ENCODE measurements at regions not wholly inside any gene's neighbourhood (a gene's known extent, or its start where the extent isn't known, plus 50 kb on each side); places are given as distances from the start of the nearest gene placed in this dataset.

DNA sequence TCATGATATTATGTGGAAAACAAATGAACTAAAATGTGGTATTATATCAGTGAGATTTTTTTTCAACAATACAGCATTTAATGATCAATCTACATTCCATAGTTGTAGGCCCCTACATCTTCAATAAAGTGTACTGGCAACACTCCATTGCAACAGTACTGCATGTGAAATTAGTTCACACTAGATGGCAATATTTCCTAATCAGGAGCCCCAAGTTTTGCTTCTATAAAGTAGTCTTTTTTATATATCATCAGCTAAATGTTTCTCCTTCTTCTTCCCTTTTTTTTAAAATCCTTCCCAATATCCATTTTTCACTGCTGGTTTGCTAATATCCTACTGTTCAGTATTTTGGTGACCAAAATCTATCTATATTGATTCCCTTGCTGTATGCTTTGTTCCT is 528.3 kb upstream of the ATXN8OS start:
- TF ChIP-seq, protein P1, sequence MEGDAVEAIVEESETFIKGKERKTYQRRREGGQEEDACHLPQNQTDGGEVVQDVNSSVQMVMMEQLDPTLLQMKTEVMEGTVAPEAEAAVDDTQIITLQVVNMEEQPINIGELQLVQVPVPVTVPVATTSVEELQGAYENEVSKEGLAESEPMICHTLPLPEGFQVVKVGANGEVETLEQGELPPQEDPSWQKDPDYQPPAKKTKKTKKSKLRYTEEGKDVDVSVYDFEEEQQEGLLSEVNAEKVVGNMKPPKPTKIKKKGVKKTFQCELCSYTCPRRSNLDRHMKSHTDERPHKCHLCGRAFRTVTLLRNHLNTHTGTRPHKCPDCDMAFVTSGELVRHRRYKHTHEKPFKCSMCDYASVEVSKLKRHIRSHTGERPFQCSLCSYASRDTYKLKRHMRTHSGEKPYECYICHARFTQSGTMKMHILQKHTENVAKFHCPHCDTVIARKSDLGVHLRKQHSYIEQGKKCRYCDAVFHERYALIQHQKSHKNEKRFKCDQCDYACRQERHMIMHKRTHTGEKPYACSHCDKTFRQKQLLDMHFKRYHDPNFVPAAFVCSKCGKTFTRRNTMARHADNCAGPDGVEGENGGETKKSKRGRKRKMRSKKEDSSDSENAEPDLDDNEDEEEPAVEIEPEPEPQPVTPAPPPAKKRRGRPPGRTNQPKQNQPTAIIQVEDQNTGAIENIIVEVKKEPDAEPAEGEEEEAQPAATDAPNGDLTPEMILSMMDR (IDR thresholded peaks at IDR 0.05; ENCODE audit: low read depth, low read length): no peak
- H3K36me3 ChIP-seq: no peaks in the 10 kb centered on the region
- no peaks in the 10 kb centered on the region for H3K27me3 ChIP-seq
- H3K4me3 ChIP-seq: no peak overlapping the region
- no peaks in the 10 kb centered on the region for H3K9me3 ChIP-seq (ENCODE audit: low read depth)
- no peak overlapping the region for H3K27ac ChIP-seq
- peak in 1 of 2 donors; percentile 37 for DNase-seq (ENCODE audit: low read depth in 1 of 2, low spot score in 1 of 2)
- no peaks in the 10 kb centered on the region for H3K4me1 ChIP-seq (ENCODE audit: low read depth)

DNA sequence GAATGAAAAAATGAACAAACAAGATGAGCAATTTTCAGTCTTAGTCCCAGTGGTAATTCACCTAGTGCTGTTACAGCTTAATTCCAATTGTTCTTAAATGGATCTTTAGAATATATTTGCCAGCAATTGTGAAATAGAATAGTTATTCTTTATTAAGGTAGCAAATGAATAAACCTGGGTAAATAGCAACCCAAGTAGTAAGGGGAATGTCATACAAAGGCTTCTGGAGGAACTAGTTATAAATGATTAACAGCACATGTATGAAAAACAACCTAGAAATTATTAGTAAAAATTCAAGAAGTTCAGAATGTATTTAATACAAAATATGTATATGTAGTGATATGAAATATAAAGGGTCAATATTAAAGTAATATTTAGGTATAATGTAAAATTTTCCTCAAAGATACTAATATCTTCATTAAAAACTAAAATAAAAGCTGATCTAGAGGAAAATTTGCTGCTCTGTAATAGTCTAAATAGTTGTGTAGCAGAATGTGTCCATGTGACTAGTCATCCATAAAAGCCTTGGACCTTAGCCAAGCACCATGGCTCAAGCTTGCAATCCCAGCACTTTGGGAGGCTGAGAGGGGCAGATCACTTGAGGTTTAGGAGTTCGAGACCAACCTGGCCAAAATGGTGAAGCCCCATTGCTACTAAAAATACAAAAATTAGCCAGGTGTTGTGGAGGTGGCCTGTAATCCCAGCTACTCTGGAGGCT is 535.9 kb upstream of the ATXN8OS start:
- Histone ChIP-seq H3K4me3 (no peak overlapping the region), H3K4me1 (ENCODE audit: low read depth) (no peaks in the 10 kb centered on the region), H3K36me3 (no peaks in the 10 kb centered on the region), H3K27ac (no peak overlapping the region), H3K9me3 (ENCODE audit: low read depth) (no peaks in the 10 kb centered on the region), H3K27me3 (no peaks in the 10 kb centered on the region)
- TF ChIP-seq, protein P1 (IDR thresholded peaks at IDR 0.05; ENCODE audit: low read depth, low read length): no peak
- DNase-seq (ENCODE audit: low read depth in 1 of 2, low spot score in 1 of 2): no peak

DNA sequence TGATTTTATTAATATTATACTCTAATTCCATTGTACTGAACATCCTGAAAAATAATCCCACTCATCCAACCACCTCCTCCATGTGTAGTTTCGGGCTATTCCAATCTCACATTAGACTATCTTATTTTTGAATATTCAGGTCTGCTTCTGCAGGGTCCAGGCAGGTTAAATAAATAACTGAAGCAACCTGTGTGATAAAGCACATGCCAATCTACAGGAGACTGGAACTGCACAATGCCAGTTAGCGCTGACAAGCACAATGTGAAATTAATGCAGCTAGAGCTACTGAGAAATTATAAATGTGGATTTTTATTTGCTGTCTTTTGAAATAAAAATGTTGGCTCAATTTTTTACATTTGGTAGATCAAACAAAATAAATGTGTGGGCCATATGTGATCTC is 540.1 kb upstream of the ATXN8OS start:
- Histone ChIP-seq H3K27ac (no peak overlapping the region), H3K27me3 (no peaks in the 10 kb centered on the region), H3K9me3 (ENCODE audit: low read depth) (no peaks in the 10 kb centered on the region), H3K36me3 (no peaks in the 10 kb centered on the region), H3K4me1 (ENCODE audit: low read depth) (no peaks in the 10 kb centered on the region), H3K4me3 (no peak overlapping the region)
- DNase-seq (ENCODE audit: low read depth in 1 of 2, low spot score in 1 of 2): no peak
- TF ChIP-seq, protein P1 (IDR thresholded peaks at IDR 0.05; ENCODE audit: low read depth, low read length): no peak

DNA sequence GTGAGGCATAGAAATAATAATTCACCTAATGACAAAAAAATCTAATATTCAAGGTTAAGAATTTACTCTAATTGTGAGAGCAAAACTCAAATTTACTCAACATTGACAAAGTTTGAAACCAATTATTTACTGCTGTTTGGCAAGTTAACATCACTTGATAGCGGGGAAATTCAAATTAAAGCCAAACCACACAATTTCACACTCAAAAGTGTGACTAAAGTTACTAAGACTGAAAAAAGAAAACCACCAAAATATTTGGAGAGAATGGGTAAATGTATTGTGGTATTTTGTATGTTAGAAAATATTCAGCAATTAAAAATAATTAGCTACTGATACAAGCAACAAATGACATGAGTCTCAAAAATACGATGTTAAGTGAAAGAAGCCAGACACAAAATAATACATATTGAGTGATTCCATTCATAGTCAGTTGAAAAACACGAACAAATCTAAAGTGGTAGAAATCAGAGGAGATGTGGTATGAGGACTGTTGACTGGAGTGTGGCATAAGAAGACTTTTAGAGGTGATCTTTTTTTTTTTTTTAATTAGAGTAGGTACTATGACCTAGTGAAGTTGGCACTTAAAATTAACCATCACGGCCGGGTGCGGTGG is 541.4 kb upstream of the ATXN8OS start:
- DNase-seq (ENCODE audit: low read depth in 1 of 2, low spot score in 1 of 2): no peak
- no peaks in the 10 kb centered on the region for H3K4me1 ChIP-seq (ENCODE audit: low read depth)
- TF ChIP-seq, protein P1 (IDR thresholded peaks at IDR 0.05; ENCODE audit: low read depth, low read length): no peak
- H3K4me3 ChIP-seq: no peak overlapping the region
- no peaks in the 10 kb centered on the region for H3K27me3 ChIP-seq
- H3K36me3 ChIP-seq: no peaks in the 10 kb centered on the region
- H3K9me3 ChIP-seq (ENCODE audit: low read depth): no peaks in the 10 kb centered on the region
- no peak overlapping the region for H3K27ac ChIP-seq

DNA sequence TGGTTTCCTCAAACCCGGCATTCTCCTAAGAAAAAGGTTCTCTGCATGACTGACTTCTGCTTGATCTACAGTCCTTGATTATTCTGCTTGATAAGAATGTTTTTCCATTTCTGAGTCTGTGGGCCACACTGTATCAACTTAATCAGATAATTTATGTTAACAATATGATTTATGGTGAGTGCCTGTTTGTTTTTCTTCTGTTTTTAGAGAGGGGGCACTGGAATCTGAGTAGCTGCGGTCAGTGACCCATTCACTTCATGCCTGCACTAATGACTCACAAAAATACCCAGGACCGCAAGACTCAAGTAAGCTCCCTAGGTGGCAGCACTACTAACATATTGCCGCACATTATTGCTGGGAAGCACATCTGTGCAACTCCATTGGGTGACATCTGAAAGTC is 542.3 kb upstream of the ATXN8OS start:
- Histone ChIP-seq H3K9me3 (ENCODE audit: low read depth) (no peaks in the 10 kb centered on the region), H3K27me3 (no peaks in the 10 kb centered on the region), H3K36me3 (no peaks in the 10 kb centered on the region), H3K4me1 (ENCODE audit: low read depth) (no peaks in the 10 kb centered on the region), H3K27ac (no peak overlapping the region), H3K4me3 (no peak overlapping the region)
- TF ChIP-seq, protein P1 (IDR thresholded peaks at IDR 0.05; ENCODE audit: low read depth, low read length): no peak
- DNase-seq (ENCODE audit: low read depth in 1 of 2, low spot score in 1 of 2): peak in 1 of 2 donors; percentile 0
